GM23248 (cell line): ENCODE measurements at regions not wholly inside any gene's neighbourhood (a gene's known extent, or its start where the extent isn't known, plus 50 kb on each side); places are given as distances from the start of the nearest gene placed in this dataset.

Source experiments
- DNase-seq: peaks from one replicate; pipeline ENCODE4 v3.0.0-alpha.2; 2015
- H2AFZ ChIP-seq: fragments of 200-600 bp; sonication (generic); 2 replicates; pipeline ENCODE4 v1.6.1; 2016; ENCODE audit warnings: antibody characterized with exemption
- H3F3A ChIP-seq: fragments of 200-600 bp; sonication (generic); 2 replicates; pipeline ENCODE4 v1.6.1; 2016; ENCODE audit warnings: mild to moderate bottlenecking, antibody characterized with exemption, mixed run types; ENCODE audit not compliant: insufficient read depth
- H3K27ac ChIP-seq: fragments of 200-600 bp; sonication (generic); 2 replicates; pipeline ENCODE4 v1.5.1; 2016; ENCODE audit warnings: mild to moderate bottlenecking
- H3K27me3 ChIP-seq: fragments of 200-600 bp; sonication (generic); replicated peaks from 2 replicates; pipeline ENCODE4 v1.6.1; 2016; ENCODE audit warnings: mild to moderate bottlenecking; ENCODE audit not compliant: insufficient read depth
- H3K36me3 ChIP-seq: fragments of 200-600 bp; sonication (generic); 2 replicates; pipeline ENCODE4 v1.6.1; 2016; ENCODE audit warnings: low read depth, mild to moderate bottlenecking
- H3K4me1 ChIP-seq: fragments of 200-600 bp; sonication (generic); 2 replicates; pipeline ENCODE4 v1.6.1; 2016; ENCODE audit warnings: mild to moderate bottlenecking; ENCODE audit not compliant: insufficient read depth
- H3K4me2 ChIP-seq: fragments of 200-600 bp; sonication (generic); one replicate; pipeline ENCODE4 v1.6.1; 2016; ENCODE audit warnings: mild to moderate bottlenecking; ENCODE audit not compliant: unreplicated experiment
- H3K4me3 ChIP-seq: fragments of 200-600 bp; sonication (generic); 2 replicates; pipeline ENCODE4 v1.5.1; 2016; ENCODE audit warnings: mild to moderate bottlenecking
- H3K79me2 ChIP-seq: fragments of 200-600 bp; sonication (generic); 2 replicates; pipeline ENCODE4 v1.6.1; 2016; ENCODE audit warnings: mild to moderate bottlenecking; ENCODE audit not compliant: insufficient read depth
- H3K9ac ChIP-seq: fragments of 200-600 bp; sonication (generic); 2 replicates; pipeline ENCODE4 v1.6.1; 2016; ENCODE audit warnings: mild to moderate bottlenecking
- H3K9me2 ChIP-seq: fragments of 200-600 bp; sonication (generic); 2 replicates; pipeline ENCODE4 v1.6.1; 2016; ENCODE audit warnings: mixed run types, mild to moderate bottlenecking, moderate library complexity; ENCODE audit not compliant: insufficient read depth
- H3K9me3 ChIP-seq: fragments of 200-600 bp; sonication (generic); one replicate; pipeline ENCODE4 v1.6.1; 2017; ENCODE audit warnings: low read depth
- H4K20me1 ChIP-seq: fragments of 200-600 bp; sonication (generic); 2 replicates; pipeline ENCODE4 v1.6.0; 2016; ENCODE audit not compliant: insufficient read depth
- EZH2 ChIP-seq: fragments of 200-600 bp; sonication (generic); IDR thresholded peaks from 2 replicates; pipeline ENCODE4 v1.6.1; 2018; ENCODE audit warnings: antibody characterized with exemption, mild to moderate bottlenecking; ENCODE audit not compliant: insufficient read depth, poor library complexity, severe bottlenecking
- EZH2phosphoT487 ChIP-seq: fragments of 200-600 bp; sonication (generic); IDR thresholded peaks from 2 replicates; pipeline ENCODE4 v1.6.1; 2018; ENCODE audit warnings: antibody characterized with exemption, moderate library complexity, mild to moderate bottlenecking, low read depth; ENCODE audit not compliant: insufficient read depth
- WGBS, 2 experiments: methylation state at CpG; one replicate each; pipeline ENCODE4 v1.1.6; 2015 to 2017; ENCODE audit warnings: low lambda C conversion rate in 2 of 2, low coverage in 1 of 2; ENCODE audit errors: missing lambda C conversion rate in 2 of 2; 5-methylcytosine and 5-hydroxymethylcytosine counted together
- in situ Hi-C: fragments of 300-500 bp; cut with MboI; formaldehyde crosslinking; loops from 2 replicates; pipeline ENCODE4 v1.15.0; 2020

DNA sequence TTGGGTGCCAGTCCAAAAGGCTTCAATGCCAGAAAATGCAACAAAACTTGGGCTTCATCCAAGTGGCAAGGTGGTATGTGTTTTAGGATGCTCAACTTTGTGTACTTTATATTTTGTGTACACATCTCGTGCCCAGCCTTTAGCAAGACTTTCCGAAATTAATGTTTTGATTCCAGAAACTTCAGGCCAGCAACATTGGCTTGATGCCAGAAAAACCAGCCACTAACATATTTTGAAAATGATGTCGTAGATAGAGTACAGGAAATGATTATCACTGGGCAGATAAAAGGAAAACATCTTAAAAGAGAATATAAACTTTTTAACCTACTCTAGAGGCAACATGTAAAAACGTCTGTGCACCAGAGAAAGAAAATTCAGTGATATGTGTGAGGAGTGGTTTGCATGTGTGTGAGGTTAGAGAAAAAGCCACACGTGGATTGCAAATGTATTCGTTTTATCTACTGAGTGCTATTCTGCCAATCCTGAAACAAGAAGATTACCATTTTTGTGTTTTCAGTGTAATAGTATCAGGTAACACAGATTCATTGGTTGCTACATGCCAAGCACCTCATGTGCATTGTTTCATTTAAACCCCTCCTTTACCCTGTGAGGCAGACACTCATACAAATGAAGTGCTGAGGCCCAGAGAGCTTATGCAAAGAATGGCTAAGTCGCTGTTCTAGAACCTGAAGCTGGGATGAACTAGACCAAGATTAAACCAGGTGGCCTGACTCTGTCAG, 264.8 kb downstream of the C1D start:
- Histone ChIP-seq H3F3A (no peaks in the 10 kb centered on the region), H3K4me1 (peaks cover 6% of the 10 kb centered on the region), H3K4me2 (no peak overlapping the region), H3K4me3 (no peak overlapping the region), H3K9me2 (no peaks in the 10 kb centered on the region), H3K36me3 (no peaks in the 10 kb centered on the region), H3K27ac (no peak overlapping the region), H4K20me1 (no peaks in the 10 kb centered on the region), H3K79me2 (no peaks in the 10 kb centered on the region), H3K27me3 (no peaks in the 10 kb centered on the region), H3K9me3 (no peaks in the 10 kb centered on the region), H2AFZ (no peak overlapping the region), H3K9ac (no peak overlapping the region)
- peak; percentile 46 for DNase-seq
- 26 to 29% methylated on average over 7 of the region's 7 CpGs for WGBS, 2 experiments
- TF ChIP-seq EZH2phosphoT487 (no peak), EZH2 (no peak)
- in situ Hi-C loops, result no loop called here

GRCh38 chr2:67798541-67799160, 264.2 kb downstream of the C1D start:
- H3K9ac ChIP-seq, result no peak overlapping the region
- WGBS, 2 experiments, result 34 to 46% methylated on average over 5 of the region's 5 CpGs

DNA sequence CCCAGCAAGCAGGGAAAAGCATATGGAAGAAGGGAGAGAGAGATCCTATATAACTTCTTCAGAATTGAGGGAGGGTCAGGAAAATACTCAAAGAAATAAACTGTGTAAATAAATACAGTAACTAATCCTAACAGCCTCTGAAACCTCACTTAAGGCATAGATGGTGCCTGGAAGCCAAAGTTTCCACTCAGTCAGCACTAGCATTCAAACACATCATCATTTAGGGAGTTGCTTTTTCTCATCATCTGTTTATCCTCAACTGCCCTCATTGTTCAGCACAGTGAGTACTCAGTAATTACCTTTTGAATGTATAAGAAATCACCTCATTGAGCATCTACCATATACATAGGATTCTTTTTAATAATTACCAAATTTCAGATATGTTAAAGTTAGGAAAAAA, 262.9 kb downstream of the C1D start:
- Histone ChIP-seq H3K9ac (no peak overlapping the region), H3K9me2 (no peaks in the 10 kb centered on the region), H3K4me2 (no peak overlapping the region), H3K9me3 (no peaks in the 10 kb centered on the region), H3K4me1 (peaks cover 9% of the 10 kb centered on the region), H3K36me3 (no peaks in the 10 kb centered on the region), H3K4me3 (no peak overlapping the region), H3F3A (no peaks in the 10 kb centered on the region), H3K27me3 (no peaks in the 10 kb centered on the region), H2AFZ (no peak overlapping the region), H4K20me1 (no peaks in the 10 kb centered on the region), H3K79me2 (no peaks in the 10 kb centered on the region), H3K27ac (no peak overlapping the region)
- TF ChIP-seq EZH2phosphoT487, result no peak
- no peak for TF ChIP-seq EZH2
- DNase-seq, result no peak
- in situ Hi-C loops, result no loop called here

More at GRCh38 chr2:67798541-67799160, 264.2 kb downstream of the C1D start:
- Histone ChIP-seq H3K79me2 (no peaks in the 10 kb centered on the region), H3K36me3 (no peaks in the 10 kb centered on the region), H3K4me1 (peaks cover 6% of the 10 kb centered on the region), H3K4me2 (no peak overlapping the region), H4K20me1 (no peaks in the 10 kb centered on the region), H3K9me3 (no peaks in the 10 kb centered on the region), H3K4me3 (no peak overlapping the region), H3K9me2 (no peaks in the 10 kb centered on the region), H3K27me3 (no peaks in the 10 kb centered on the region), H3K27ac (no peak overlapping the region), H3F3A (no peaks in the 10 kb centered on the region), H2AFZ (no peak overlapping the region)
- TF ChIP-seq EZH2, result no peak
- no peak for TF ChIP-seq EZH2phosphoT487
- in situ Hi-C loops, result no loop called here
- DNase-seq, result no peak

DNA sequence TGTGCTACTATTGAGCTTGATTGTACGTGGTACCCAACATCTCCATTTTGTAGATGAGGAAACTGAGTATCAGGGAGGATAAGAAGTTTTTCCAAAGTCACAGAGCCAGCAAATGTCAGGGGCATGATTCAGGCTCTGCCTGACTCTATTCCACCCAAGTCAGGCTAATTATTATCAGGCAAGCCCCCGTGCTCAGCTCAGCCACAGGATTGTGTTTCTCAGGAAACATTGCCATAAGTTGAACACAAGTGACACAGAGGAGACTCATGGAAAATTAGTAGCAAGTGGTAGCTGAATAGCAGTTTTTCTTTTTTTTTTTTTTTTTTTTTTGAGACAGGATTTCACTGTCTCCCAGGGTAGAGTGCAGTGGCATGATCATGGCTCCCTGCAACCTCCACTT, 260.5 kb downstream of the C1D start:
- peak; percentile 26 for DNase-seq
- no peaks in the 10 kb centered on the region for H4K20me1 ChIP-seq
- in situ Hi-C loops, result no loop called here
- H3K27ac ChIP-seq, result no peak overlapping the region
- no peaks in the 10 kb centered on the region for H3K36me3 ChIP-seq
- H3K4me2 ChIP-seq, result no peak overlapping the region
- H2AFZ ChIP-seq, result no peak overlapping the region
- WGBS, 2 experiments, result 57 to 60% methylated on average over 2 of the region's 2 CpGs
- H3K9me3 ChIP-seq, result no peaks in the 10 kb centered on the region
- TF ChIP-seq EZH2, result no peak
- no peak for TF ChIP-seq EZH2phosphoT487
- H3K4me3 ChIP-seq, result no peak overlapping the region
- peaks cover 9% of the 10 kb centered on the region for H3K4me1 ChIP-seq
- H3F3A ChIP-seq, result no peaks in the 10 kb centered on the region
- H3K9me2 ChIP-seq, result no peaks in the 10 kb centered on the region
- H3K27me3 ChIP-seq, result no peaks in the 10 kb centered on the region
- H3K9ac ChIP-seq, result no peak overlapping the region
- no peaks in the 10 kb centered on the region for H3K79me2 ChIP-seq
